ENCODE measurements at regions not wholly inside any gene's neighbourhood (a gene's known extent, or its start where the extent isn't known, plus 50 kb on each side); places are given as distances from the start of the nearest gene placed in this dataset.
A peak's percentile ranks its signal among the peaks of the same experiment; 100 is the strongest.

- H3K4me3 ChIP-seq (ENCODE audit: low read depth, low read length) = no peak overlapping the region
- DNase-seq (ENCODE audit: low read depth) = peak; percentile 79
- no peak for TF ChIP-seq CTCF (conservative IDR thresholded peaks at IDR 0.05; ENCODE audit: low read depth, low read length)
Measured at GRCh38 chr5:67287510-67288268, 91.1 kb upstream of the CD180 start.

- no peak for DNase-seq (ENCODE audit: low read depth)
- no peak for TF ChIP-seq CTCF (conservative IDR thresholded peaks at IDR 0.05; ENCODE audit: low read depth, low read length)
- H3K4me3 ChIP-seq (ENCODE audit: low read depth, low read length) = no peak overlapping the region
Measured at GRCh38 chr5:67286006-67286405, 89.4 kb upstream of the CD180 start.

- DNase-seq (ENCODE audit: low read depth) = no peak
- H3K4me3 ChIP-seq (ENCODE audit: low read depth, low read length) = no peak overlapping the region
- no peak for TF ChIP-seq CTCF (conservative IDR thresholded peaks at IDR 0.05; ENCODE audit: low read depth, low read length)
Measured at GRCh38 chr5:67283988-67284487, 87.4 kb upstream of the CD180 start.

DNA sequence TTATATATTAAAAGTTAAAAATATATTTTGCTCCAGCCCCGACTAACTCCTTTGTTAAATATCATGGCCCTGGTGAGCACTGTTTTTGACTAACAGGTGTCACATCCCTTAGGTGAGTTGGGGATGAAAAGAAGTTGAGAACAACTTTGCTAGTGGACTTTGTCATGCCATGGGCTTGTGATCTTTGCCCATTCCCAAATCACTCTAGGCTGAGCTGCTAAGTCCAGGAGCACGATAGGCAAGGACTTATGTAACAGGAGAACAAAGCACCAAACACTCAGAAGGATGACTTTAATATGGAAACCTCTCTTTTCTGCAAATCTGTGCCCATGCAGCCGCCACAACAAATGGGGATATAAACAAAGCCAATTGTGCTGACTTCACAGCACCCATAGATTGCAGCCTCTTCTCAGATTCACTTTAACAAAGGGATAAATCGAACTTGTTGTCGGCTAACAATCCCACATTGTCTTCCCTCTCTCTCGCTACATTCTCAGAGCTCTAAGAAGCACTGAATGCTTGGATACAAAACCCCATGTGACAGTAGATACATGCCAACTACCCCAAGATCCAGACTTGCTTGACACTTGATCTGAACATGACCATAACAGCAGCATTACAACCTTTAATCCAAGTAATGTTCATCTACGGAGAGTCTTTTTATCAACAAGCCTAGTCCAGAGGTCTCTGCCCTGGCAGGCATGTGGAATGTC is 86.8 kb upstream of the CD180 start:
- no peak overlapping the region for H3K4me3 ChIP-seq (ENCODE audit: low read depth, low read length)
- no peak for TF ChIP-seq CTCF (conservative IDR thresholded peaks at IDR 0.05; ENCODE audit: low read depth, low read length)
- no peak for DNase-seq (ENCODE audit: low read depth)

DNA sequence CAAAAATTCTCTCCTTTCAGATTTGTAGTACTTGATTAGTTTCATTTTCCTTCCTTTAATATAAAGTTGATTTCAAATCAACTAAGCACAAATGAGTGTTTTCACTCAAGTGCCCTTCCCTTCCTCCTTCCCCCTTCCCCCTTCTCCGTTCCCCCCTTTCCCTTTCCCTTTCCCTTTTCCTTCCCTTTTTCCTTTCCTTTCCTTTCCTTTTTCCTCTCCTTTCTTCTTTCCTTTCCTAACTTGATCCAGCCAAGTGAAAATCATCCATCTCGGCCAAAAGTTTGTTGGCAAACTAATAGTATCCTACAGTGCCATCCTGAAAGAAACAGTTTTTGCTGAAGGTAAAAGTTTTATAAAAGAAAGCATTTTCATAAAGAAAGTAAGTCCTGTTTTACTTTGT is 85.3 kb upstream of the CD180 start:
- H3K4me3 ChIP-seq (ENCODE audit: low read depth, low read length) = no peak overlapping the region
- no peak for TF ChIP-seq CTCF (conservative IDR thresholded peaks at IDR 0.05; ENCODE audit: low read depth, low read length)
- no peak for DNase-seq (ENCODE audit: low read depth)

DNA sequence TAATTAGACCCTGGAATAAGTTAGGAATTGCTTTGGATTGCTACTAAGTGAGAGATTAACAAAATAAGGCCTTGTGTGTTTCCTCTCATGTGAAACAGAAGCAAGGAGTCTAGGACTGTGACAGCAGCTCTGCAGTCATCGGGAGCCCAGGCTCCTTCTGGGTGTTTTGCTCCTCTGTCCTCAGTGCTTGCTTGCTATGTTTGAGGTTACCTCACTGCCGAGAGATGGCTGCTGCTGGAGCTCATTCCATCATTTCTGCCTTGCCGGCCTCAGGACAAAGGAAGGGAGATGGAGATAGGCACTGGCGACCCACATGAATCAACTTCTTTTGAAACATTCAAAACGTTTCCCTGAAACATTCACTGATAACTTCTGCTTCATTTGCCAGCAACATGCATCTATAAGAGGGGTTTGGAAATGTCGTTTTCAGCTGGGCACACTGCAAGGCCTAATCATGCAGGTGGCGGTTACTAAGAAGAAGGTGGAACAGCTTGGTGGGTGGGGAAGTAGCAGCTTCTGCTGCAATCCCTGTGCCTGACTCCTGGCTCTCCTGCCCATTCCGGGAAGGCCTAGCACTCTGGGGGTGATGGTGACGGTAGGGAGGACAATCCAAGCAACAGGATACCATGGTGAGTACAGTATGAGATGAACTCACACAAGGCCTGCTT is 77.2 kb upstream of the CD180 start:
- TF ChIP-seq CTCF (conservative IDR thresholded peaks at IDR 0.05; ENCODE audit: low read depth, low read length) = no peak
- no peak for DNase-seq (ENCODE audit: low read depth)
- H3K4me3 ChIP-seq (ENCODE audit: low read depth, low read length) = no peak overlapping the region
